ENCODE measurements at regions not wholly inside any gene's neighbourhood (a gene's known extent, or its start where the extent isn't known, plus 50 kb on each side); places are given as distances from the start of the nearest gene placed in this dataset.

- TF ChIP-seq CTCF (IDR thresholded peaks at IDR 0.05) = no peak
- TF ChIP-seq POLR2AphosphoS5 (IDR thresholded peaks at IDR 0.05) = no peak
- no peak for TF ChIP-seq POLR2A (IDR thresholded peaks at IDR 0.05)
Measured at GRCh38 chr1:197995408-197996258, 78.5 kb downstream of the LHX9 start.

Data from upper lobe of left lung (tissue), 4 donors.